ENCODE measurements at regions not wholly inside any gene's neighbourhood (a gene's known extent, or its start where the extent isn't known, plus 50 kb on each side); places are given as distances from the start of the nearest gene placed in this dataset.

GRCh38 chr11:11105361-11105760, 247.5 kb upstream of the ZBED5 start:
- intact Hi-C loops (cut with micrococcal nuclease) = no loop called here
- no peak overlapping the region for H3K4me3 ChIP-seq (replicated peaks in 1 of 2; ENCODE audit: low read depth in 1 of 2, low read length in 2 of 2)
- ChIA-PET CTCF (no interaction called here), POLR2A (no interaction called here), RAD21 (ENCODE audit: low non-redundant PET in 1 of 2, low total read pairs in 2 of 2, uncharacterized antibody in 2 of 2, unreplicated experiment in 2 of 2) (no interaction called here)
- no peak overlapping the region for H3K27ac ChIP-seq (ENCODE audit: low read depth, low read length)
- H3K9me2 ChIP-seq (ENCODE audit: insufficient read depth) = no peaks in the 10 kb centered on the region
- TF ChIP-seq ZFX (IDR thresholded peaks at IDR 0.05) = no peak
- TF ChIP-seq CTCF (IDR thresholded peaks at IDR 0.05 in 2 of 3, conservative IDR thresholded peaks at IDR 0.05 in 1 of 3; ENCODE audit: borderline replicate concordance in 1 of 3, insufficient read depth in 1 of 3, low read depth in 2 of 3, low read length in 2 of 3) = no peak
- no peak for TF ChIP-seq CEBPB (IDR thresholded peaks at IDR 0.05; ENCODE audit: low read depth)
- no peak for TF ChIP-seq POLR2A (IDR thresholded peaks at IDR 0.05; ENCODE audit: borderline replicate concordance, extremely low read depth, insufficient read depth, insufficient read length)
- no peak overlapping the region for H3K9ac ChIP-seq (ENCODE audit: low read length)
- no peaks in the 10 kb centered on the region for H3K4me1 ChIP-seq (ENCODE audit: control insufficient read depth in 1 of 2, insufficient read depth in 2 of 2, low read length in 2 of 2)
- H3K27me3 ChIP-seq (ENCODE audit: insufficient read depth, low read length) = no peaks in the 10 kb centered on the region
- no peaks in the 10 kb centered on the region for H3K9me3 ChIP-seq (ENCODE audit: control insufficient read depth in 1 of 2, insufficient read depth in 1 of 2, low read depth in 1 of 2, low read length in 2 of 2)
- H4K20me1 ChIP-seq (ENCODE audit: insufficient read depth) = no peaks in the 10 kb centered on the region
- DNase-seq (ENCODE audit: low read depth, low spot score) (no peak), ATAC-seq (no peak)
- no peak overlapping the region for H2AFZ ChIP-seq (ENCODE audit: low read depth, low read length, poor library complexity, severe bottlenecking)
- H3K4me2 ChIP-seq (ENCODE audit: low read length) = no peak overlapping the region
- no TSS peak for BruUV-seq (replicated peaks)
- H3K36me3 ChIP-seq (ENCODE audit: control insufficient read depth in 1 of 2, insufficient read depth in 2 of 2, low read length in 2 of 2) = no peaks in the 10 kb centered on the region
- no peaks in the 10 kb centered on the region for H3K79me2 ChIP-seq (ENCODE audit: insufficient read depth, low read length)

- ATAC-seq = no peak
- RAD21 ChIA-PET (ENCODE audit: low non-redundant PET in 1 of 2, low total read pairs in 2 of 2, uncharacterized antibody in 2 of 2, unreplicated experiment in 2 of 2) = no interaction called here
- POLR2A ChIA-PET = no interaction called here
- no peak for DNase-seq (ENCODE audit: low read depth, low spot score)
- TF ChIP-seq EZH2 (IDR thresholded peaks at IDR 0.05) (no peak), ELF1 (IDR thresholded peaks at IDR 0.05; ENCODE audit: borderline replicate concordance, low read depth) (no peak)
- Histone ChIP-seq H3K9me3 (ENCODE audit: control insufficient read depth in 1 of 2, insufficient read depth in 1 of 2, low read depth in 1 of 2, low read length in 2 of 2) (peaks cover 0 to 6% of the 10 kb centered on the region in 2 experiments; a peak in 1 of 4 replicates), H3K36me3 (ENCODE audit: control insufficient read depth in 1 of 2, insufficient read depth in 2 of 2, low read length in 2 of 2) (no peaks in the 10 kb centered on the region), H3K9me2 (ENCODE audit: insufficient read depth) (no peaks in the 10 kb centered on the region), H3K4me2 (ENCODE audit: low read length) (no peak overlapping the region), H3K4me1 (ENCODE audit: control insufficient read depth in 1 of 2, insufficient read depth in 2 of 2, low read length in 2 of 2) (no peaks in the 10 kb centered on the region), H4K20me1 (ENCODE audit: insufficient read depth) (no peaks in the 10 kb centered on the region), H2AFZ (ENCODE audit: low read depth, low read length, poor library complexity, severe bottlenecking) (no peak overlapping the region), H3K9ac (ENCODE audit: low read length) (no peak overlapping the region), H3K27ac (ENCODE audit: low read depth, low read length) (no peak overlapping the region), H3K79me2 (ENCODE audit: insufficient read depth, low read length) (no peaks in the 10 kb centered on the region), H3K4me3 (replicated peaks in 1 of 2; ENCODE audit: low read depth in 1 of 2, low read length in 2 of 2) (no peak overlapping the region), H3K27me3 (ENCODE audit: insufficient read depth, low read length) (no peaks in the 10 kb centered on the region)
- BruUV-seq (replicated peaks) = no TSS peak
- intact Hi-C loops (cut with micrococcal nuclease) = no loop called here
- CTCF ChIA-PET = no interaction called here
Measured at GRCh38 chr11:11095831-11096723, 238.2 kb upstream of the ZBED5 start.

All from HCT116 (cell line).